H1 (cell line): ENCODE measurements at regions not wholly inside any gene's neighbourhood (a gene's known extent, or its start where the extent isn't known, plus 50 kb on each side); places are given as distances from the start of the nearest gene placed in this dataset.

Experiments
- GABPA ChIP-seq: IDR thresholded peaks from 2 replicates; pipeline ENCODE4 v1.6.1; 2011; ENCODE audit warnings: mild to moderate bottlenecking, low read length, moderate library complexity, borderline replicate concordance; ENCODE audit not compliant: insufficient read depth
- MAX ChIP-seq: IDR thresholded peaks from 2 replicates; pipeline ENCODE4 v1.6.1; 2012; ENCODE audit warnings: inconsistent platforms
- POLR2A ChIP-seq, 2 experiments: IDR thresholded peaks; 1 replicate in 1 of 2; 2 replicates in 1 of 2; pipeline ENCODE4 v1.6.1; 2011; ENCODE audit warnings: low read depth in 2 of 2, low read length in 2 of 2, mild to moderate bottlenecking in 2 of 2; ENCODE audit errors: control extremely low read depth in 1 of 2
- POLR2AphosphoS5 ChIP-seq: IDR thresholded peaks from 2 replicates; pipeline ENCODE4 v1.6.1; 2011; ENCODE audit warnings: low read depth, low read length
- SIN3A ChIP-seq, 2 experiments: IDR thresholded peaks in 1 of 2; conservative IDR thresholded peaks in 1 of 2; 2 replicates each; pipeline ENCODE4 v1.6.1; 2011 to 2012; ENCODE audit warnings: low read length in 2 of 2, improper control_type of control experiment in 1 of 2, low read depth in 1 of 2, mild to moderate bottlenecking in 1 of 2
- SUZ12 ChIP-seq: fragments of 200-600 bp; sonication (generic); IDR thresholded peaks from 2 replicates; pipeline ENCODE4 v1.6.1; 2012; ENCODE audit warnings: mild to moderate bottlenecking, inconsistent platforms, low read length, moderate library complexity, mixed read lengths
- ZNF274 ChIP-seq: IDR thresholded peaks from 2 replicates; pipeline ENCODE4 v1.7.0; 2012; ENCODE audit warnings: low read length, borderline replicate concordance; ENCODE audit errors: extremely low read depth
- TF ChIP-seq, protein P1 (sequence below), 3 experiments: IDR thresholded peaks; 1 replicate in 2 of 3; 2 replicates in 1 of 3; pipeline versions ENCODE4 v1.5.1 to v1.6.1; 2011; ENCODE audit warnings: low read length in 3 of 3, mild to moderate bottlenecking in 3 of 3, inconsistent platforms in 2 of 3, low read depth in 1 of 3, moderate library complexity in 1 of 3; ENCODE audit not compliant: insufficient read depth in 1 of 3; ENCODE audit errors: control extremely low read depth in 1 of 3

DNA sequence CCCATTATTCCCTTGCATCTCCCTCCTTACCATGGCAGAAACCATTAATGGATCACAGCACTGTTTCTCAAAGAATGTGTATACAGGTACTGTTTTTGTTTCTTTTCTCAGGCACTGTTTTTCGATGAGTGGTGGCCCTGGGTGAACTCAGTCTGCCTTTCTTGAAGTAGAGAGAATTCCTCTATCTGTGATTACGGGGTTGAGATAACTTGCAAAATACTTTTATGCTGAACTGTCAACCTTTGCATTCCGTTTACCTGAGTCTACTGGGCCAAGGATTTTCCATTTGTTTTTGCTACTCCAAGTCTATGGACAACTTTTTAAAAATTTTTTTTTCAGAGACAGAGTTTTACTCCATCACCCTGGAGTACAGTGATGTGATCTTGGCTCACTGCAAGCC is 82.7 kb upstream of the CLINT1 start:
- no peak for TF ChIP-seq POLR2A (IDR thresholded peaks at IDR 0.05; ENCODE audit: control extremely low read depth in 1 of 2, low read depth in 2 of 2, low read length in 2 of 2)
- TF ChIP-seq POLR2AphosphoS5, result no peak
- TF ChIP-seq SUZ12, result no peak
- TF ChIP-seq ZNF274, result no peak
- no peak for TF ChIP-seq SIN3A (conservative IDR thresholded peaks at IDR 0.05 in 1 of 2, IDR thresholded peaks at IDR 0.05 in 1 of 2; ENCODE audit: low read depth in 1 of 2, low read length in 2 of 2)
- no peak for TF ChIP-seq GABPA
- TF ChIP-seq, protein P1, sequence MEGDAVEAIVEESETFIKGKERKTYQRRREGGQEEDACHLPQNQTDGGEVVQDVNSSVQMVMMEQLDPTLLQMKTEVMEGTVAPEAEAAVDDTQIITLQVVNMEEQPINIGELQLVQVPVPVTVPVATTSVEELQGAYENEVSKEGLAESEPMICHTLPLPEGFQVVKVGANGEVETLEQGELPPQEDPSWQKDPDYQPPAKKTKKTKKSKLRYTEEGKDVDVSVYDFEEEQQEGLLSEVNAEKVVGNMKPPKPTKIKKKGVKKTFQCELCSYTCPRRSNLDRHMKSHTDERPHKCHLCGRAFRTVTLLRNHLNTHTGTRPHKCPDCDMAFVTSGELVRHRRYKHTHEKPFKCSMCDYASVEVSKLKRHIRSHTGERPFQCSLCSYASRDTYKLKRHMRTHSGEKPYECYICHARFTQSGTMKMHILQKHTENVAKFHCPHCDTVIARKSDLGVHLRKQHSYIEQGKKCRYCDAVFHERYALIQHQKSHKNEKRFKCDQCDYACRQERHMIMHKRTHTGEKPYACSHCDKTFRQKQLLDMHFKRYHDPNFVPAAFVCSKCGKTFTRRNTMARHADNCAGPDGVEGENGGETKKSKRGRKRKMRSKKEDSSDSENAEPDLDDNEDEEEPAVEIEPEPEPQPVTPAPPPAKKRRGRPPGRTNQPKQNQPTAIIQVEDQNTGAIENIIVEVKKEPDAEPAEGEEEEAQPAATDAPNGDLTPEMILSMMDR (IDR thresholded peaks at IDR 0.05; ENCODE audit: control extremely low read depth in 1 of 3, insufficient read depth in 1 of 3, low read depth in 1 of 3, low read length in 3 of 3), result no peak
- TF ChIP-seq MAX, result no peak
